DOHH2 (cell line): ENCODE measurements at regions not wholly inside any gene's neighbourhood (a gene's known extent, or its start where the extent isn't known, plus 50 kb on each side); places are given as distances from the start of the nearest gene placed in this dataset.

Experiments
- H3F3A ChIP-seq: fragments of 200-600 bp; sonication (generic), shearing (Covaris generic); 2 replicates; pipeline ENCODE4 v1.6.0; 2016; ENCODE audit warnings: antibody characterized with exemption, mild to moderate bottlenecking; ENCODE audit not compliant: control insufficient read depth, insufficient read depth
- H3K27ac ChIP-seq: fragments of 200-600 bp; sonication (generic); 2 replicates; pipeline ENCODE4 v1.5.1; 2014; ENCODE audit warnings: low read depth, mild to moderate bottlenecking, low read length, moderate library complexity
- H3K27me3 ChIP-seq: fragments of 200-600 bp; sonication (generic); 2 replicates; pipeline ENCODE4 v1.6.1; 2014; ENCODE audit warnings: mild to moderate bottlenecking, low read length, mixed read lengths; ENCODE audit not compliant: control insufficient read depth
- H3K36me3 ChIP-seq: fragments of 200-600 bp; sonication (generic); 2 replicates; pipeline ENCODE4 v1.6.1; 2014; ENCODE audit warnings: mild to moderate bottlenecking, low read length, moderate library complexity, mixed read lengths; ENCODE audit not compliant: control insufficient read depth
- H3K4me1 ChIP-seq: fragments of 200-600 bp; sonication (generic); 2 replicates; pipeline ENCODE4 v1.6.1; 2014; ENCODE audit warnings: mild to moderate bottlenecking, low read length, mixed read lengths; ENCODE audit not compliant: control insufficient read depth
- H3K4me2 ChIP-seq: fragments of 200-600 bp; sonication (generic); 2 replicates; pipeline ENCODE4 v1.6.0; 2014; ENCODE audit warnings: mild to moderate bottlenecking, low read length, moderate library complexity
- H3K4me3 ChIP-seq: fragments of 200-600 bp; sonication (generic); 2 replicates; pipeline ENCODE4 v1.5.1; 2014; ENCODE audit warnings: mild to moderate bottlenecking, low read length, mixed read lengths
- H3K79me2 ChIP-seq: fragments of 200-600 bp; sonication (generic); 2 replicates; pipeline ENCODE4 v1.6.1; 2014; ENCODE audit warnings: mild to moderate bottlenecking, low read length, mixed read lengths; ENCODE audit not compliant: control insufficient read depth
- H3K9me2 ChIP-seq: fragments of 200-600 bp; sonication (generic); replicated peaks from 2 replicates; pipeline ENCODE4 v1.6.1; 2014; ENCODE audit warnings: mild to moderate bottlenecking, low read length, mixed read lengths; ENCODE audit not compliant: control insufficient read depth
- H3K9me3 ChIP-seq: fragments of 200-600 bp; sonication (generic); 2 replicates; pipeline ENCODE4 v1.6.1; 2014; ENCODE audit warnings: antibody characterized with exemption, low read length, mixed read lengths; ENCODE audit not compliant: control insufficient read depth, insufficient read depth
- H4K20me1 ChIP-seq: fragments of 200-600 bp; sonication (generic); 2 replicates; pipeline ENCODE4 v1.6.0; 2014; ENCODE audit warnings: low read depth, mild to moderate bottlenecking, antibody characterized with exemption, low read length, moderate library complexity; ENCODE audit not compliant: control insufficient read depth, insufficient read depth
- EZH2phosphoT487 ChIP-seq: fragments of 200-600 bp; sonication (generic); IDR thresholded peaks from 2 replicates; pipeline ENCODE4 v1.6.1; 2017; ENCODE audit warnings: borderline replicate concordance, mild to moderate bottlenecking, antibody characterized with exemption, low read length, moderate library complexity, mixed read lengths
- TF ChIP-seq, protein P1 (sequence below): fragments of 200-600 bp; sonication (generic); IDR thresholded peaks from one replicate; pipeline ENCODE4 v1.5.1; 2014; ENCODE audit warnings: antibody characterized with exemption, mild to moderate bottlenecking, low read depth, low read length; ENCODE audit not compliant: poor library complexity, severe bottlenecking

DNA sequence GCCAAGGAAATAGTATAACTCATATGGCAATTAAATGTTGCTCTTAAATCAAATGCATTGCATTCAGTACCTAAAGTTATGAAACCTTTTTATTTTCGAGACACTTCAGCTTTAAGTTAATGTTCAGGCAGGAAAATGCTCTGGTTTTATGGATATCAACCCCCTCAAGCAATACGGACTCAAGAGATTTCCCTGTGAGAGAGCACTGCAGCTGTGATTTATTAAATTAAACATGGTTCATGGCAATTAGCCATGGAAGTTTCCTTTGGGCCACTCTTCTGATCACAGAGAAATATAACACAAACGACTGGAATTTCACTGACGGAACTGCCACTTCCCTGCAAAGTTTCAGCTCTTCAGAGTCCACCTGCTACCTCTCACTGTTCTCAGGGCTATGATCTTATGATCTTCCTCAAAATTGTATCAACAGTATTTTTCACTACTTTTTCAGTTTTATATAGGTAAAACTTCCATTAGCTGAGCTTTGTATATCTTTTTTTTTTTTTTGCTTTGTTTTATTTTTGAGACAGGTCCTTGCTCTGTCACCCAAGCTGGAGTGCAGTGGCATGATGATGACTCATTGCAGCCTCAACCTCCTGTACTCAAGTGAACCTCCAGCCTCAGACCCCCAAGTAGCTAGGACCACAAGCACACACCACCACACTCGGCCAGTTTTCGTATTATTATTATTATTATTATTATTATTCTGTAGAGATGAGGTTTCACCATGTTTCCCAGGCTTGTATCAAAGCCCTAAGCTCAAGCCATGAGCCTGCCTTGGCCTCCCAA is 923.1 kb upstream of the TMPRSS15 start:
- no peak for TF ChIP-seq EZH2phosphoT487
- TF ChIP-seq, protein P1, sequence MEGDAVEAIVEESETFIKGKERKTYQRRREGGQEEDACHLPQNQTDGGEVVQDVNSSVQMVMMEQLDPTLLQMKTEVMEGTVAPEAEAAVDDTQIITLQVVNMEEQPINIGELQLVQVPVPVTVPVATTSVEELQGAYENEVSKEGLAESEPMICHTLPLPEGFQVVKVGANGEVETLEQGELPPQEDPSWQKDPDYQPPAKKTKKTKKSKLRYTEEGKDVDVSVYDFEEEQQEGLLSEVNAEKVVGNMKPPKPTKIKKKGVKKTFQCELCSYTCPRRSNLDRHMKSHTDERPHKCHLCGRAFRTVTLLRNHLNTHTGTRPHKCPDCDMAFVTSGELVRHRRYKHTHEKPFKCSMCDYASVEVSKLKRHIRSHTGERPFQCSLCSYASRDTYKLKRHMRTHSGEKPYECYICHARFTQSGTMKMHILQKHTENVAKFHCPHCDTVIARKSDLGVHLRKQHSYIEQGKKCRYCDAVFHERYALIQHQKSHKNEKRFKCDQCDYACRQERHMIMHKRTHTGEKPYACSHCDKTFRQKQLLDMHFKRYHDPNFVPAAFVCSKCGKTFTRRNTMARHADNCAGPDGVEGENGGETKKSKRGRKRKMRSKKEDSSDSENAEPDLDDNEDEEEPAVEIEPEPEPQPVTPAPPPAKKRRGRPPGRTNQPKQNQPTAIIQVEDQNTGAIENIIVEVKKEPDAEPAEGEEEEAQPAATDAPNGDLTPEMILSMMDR: no peak
- H3K36me3 ChIP-seq: no peaks in the 10 kb centered on the region
- H3K4me3 ChIP-seq: no peak overlapping the region
- H3K9me3 ChIP-seq: no peaks in the 10 kb centered on the region
- no peaks in the 10 kb centered on the region for H4K20me1 ChIP-seq
- no peaks in the 10 kb centered on the region for H3K79me2 ChIP-seq
- H3K27ac ChIP-seq: no peak overlapping the region
- H3K9me2 ChIP-seq: no peaks in the 10 kb centered on the region
- H3K4me1 ChIP-seq: no peaks in the 10 kb centered on the region
- H3K27me3 ChIP-seq: no peaks in the 10 kb centered on the region
- no peaks in the 10 kb centered on the region for H3F3A ChIP-seq
- no peak overlapping the region for H3K4me2 ChIP-seq

DNA sequence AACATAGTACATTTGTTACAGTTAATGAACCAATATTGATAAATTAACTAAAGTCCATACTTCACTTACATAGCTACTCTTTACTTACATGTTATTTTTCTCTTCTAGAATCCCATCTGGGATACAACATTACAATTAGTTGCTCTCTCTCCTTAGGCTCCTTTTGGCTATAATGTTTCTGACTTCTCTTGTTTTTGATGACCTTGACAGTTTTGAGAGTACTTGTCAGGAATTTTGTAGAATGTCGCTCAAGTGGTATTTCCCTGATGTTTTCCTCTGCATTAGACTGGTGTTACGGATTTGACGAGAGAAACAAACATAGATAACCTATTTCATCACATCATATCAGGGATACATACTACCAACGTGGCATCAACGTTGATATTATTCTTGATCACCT is 925.4 kb upstream of the TMPRSS15 start:
- no peak overlapping the region for H3K4me2 ChIP-seq
- H3K4me3 ChIP-seq: no peak overlapping the region
- H3K9me3 ChIP-seq: no peaks in the 10 kb centered on the region
- H3K27me3 ChIP-seq: no peaks in the 10 kb centered on the region
- H3K27ac ChIP-seq: no peak overlapping the region
- no peaks in the 10 kb centered on the region for H3K79me2 ChIP-seq
- H4K20me1 ChIP-seq: no peaks in the 10 kb centered on the region
- no peaks in the 10 kb centered on the region for H3F3A ChIP-seq
- no peaks in the 10 kb centered on the region for H3K9me2 ChIP-seq
- TF ChIP-seq, protein P1: no peak
- TF ChIP-seq EZH2phosphoT487: no peak
- H3K36me3 ChIP-seq: no peaks in the 10 kb centered on the region
- H3K4me1 ChIP-seq: no peaks in the 10 kb centered on the region

DNA sequence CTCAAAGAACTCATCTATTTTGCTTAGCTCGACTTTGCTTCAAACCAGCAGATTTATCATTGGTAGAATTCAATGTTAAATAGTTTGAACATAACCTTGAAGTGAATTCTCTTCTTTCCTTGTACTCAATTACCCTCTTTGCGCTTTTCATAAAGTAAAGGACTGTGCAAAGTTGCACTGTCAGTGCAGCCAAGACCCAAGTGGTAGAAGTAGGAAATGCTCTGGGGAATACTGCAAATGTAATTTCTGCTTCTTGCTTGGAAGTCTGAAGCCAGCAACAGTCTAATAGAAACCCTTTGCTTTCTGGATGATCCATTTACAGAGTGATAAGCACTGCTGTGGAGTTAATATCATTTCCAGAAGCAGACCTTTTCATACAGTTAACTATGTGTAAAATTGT is 936.7 kb upstream of the TMPRSS15 start:
- H3K9me2 ChIP-seq: no peaks in the 10 kb centered on the region
- no peaks in the 10 kb centered on the region for H3K36me3 ChIP-seq
- TF ChIP-seq EZH2phosphoT487: no peak
- TF ChIP-seq, protein P1: no peak
- H3K27me3 ChIP-seq: no peaks in the 10 kb centered on the region
- H3K4me3 ChIP-seq: no peak overlapping the region
- no peaks in the 10 kb centered on the region for H4K20me1 ChIP-seq
- H3F3A ChIP-seq: no peaks in the 10 kb centered on the region
- no peak overlapping the region for H3K27ac ChIP-seq
- H3K9me3 ChIP-seq: no peaks in the 10 kb centered on the region
- H3K79me2 ChIP-seq: no peaks in the 10 kb centered on the region
- no peaks in the 10 kb centered on the region for H3K4me1 ChIP-seq
- no peak overlapping the region for H3K4me2 ChIP-seq

DNA sequence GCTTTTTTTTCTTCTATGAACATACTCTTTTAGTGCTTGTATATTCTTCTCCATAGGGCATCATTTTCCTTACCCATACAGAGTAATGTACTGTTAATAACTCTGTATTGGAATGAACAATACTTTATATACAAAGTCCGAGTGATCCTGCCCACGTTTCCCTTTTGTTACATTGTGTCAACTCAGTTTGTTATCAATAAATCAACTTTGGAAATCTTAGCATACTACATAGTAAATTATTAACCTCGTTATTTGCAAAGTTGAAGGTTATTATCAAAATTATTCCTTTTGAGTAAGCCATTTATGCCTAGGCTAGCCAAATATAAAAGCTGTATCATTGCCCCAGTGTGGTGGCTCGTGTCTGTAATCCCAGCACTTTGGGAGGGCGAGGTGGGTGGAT is 937.4 kb upstream of the TMPRSS15 start:
- no peak overlapping the region for H3K4me2 ChIP-seq
- H3K27ac ChIP-seq: no peak overlapping the region
- peaks cover under 1% of the 10 kb centered on the region; the same call in 1 of the 2 replicates for H3K9me3 ChIP-seq
- H3K4me1 ChIP-seq: no peaks in the 10 kb centered on the region
- H4K20me1 ChIP-seq: no peaks in the 10 kb centered on the region
- H3K79me2 ChIP-seq: no peaks in the 10 kb centered on the region
- no peaks in the 10 kb centered on the region for H3K36me3 ChIP-seq
- no peaks in the 10 kb centered on the region for H3K9me2 ChIP-seq
- no peak overlapping the region for H3K4me3 ChIP-seq
- H3F3A ChIP-seq: no peaks in the 10 kb centered on the region
- no peak for TF ChIP-seq EZH2phosphoT487
- TF ChIP-seq, protein P1: no peak
- H3K27me3 ChIP-seq: no peaks in the 10 kb centered on the region
